ENCODE measurements at regions not wholly inside any gene's neighbourhood (a gene's known extent, or its start where the extent isn't known, plus 50 kb on each side); places are given as distances from the start of the nearest gene placed in this dataset.

DNA sequence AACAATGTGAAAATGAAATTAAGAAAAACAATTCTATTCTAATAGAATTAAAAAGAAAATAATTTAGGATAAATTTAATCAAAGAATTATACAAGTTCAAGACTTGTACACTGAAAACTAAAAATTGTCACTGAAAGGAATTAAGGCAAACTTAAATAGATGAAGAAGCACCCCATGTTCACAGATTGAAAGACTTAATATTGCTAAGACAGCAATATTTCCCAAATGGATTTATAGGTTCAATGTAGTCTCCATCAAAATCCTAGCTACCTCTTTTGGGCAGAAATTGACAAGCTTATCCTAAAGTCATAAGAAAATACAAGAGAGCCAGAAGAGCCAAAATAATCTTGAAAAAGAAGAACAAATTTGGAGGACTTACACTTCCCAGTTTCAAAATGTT, 53.5 kb upstream of the UBE3A start:
- no peak for TF ChIP-seq POLR2AphosphoS5 (IDR thresholded peaks at IDR 0.05)
- TF ChIP-seq, protein P1, sequence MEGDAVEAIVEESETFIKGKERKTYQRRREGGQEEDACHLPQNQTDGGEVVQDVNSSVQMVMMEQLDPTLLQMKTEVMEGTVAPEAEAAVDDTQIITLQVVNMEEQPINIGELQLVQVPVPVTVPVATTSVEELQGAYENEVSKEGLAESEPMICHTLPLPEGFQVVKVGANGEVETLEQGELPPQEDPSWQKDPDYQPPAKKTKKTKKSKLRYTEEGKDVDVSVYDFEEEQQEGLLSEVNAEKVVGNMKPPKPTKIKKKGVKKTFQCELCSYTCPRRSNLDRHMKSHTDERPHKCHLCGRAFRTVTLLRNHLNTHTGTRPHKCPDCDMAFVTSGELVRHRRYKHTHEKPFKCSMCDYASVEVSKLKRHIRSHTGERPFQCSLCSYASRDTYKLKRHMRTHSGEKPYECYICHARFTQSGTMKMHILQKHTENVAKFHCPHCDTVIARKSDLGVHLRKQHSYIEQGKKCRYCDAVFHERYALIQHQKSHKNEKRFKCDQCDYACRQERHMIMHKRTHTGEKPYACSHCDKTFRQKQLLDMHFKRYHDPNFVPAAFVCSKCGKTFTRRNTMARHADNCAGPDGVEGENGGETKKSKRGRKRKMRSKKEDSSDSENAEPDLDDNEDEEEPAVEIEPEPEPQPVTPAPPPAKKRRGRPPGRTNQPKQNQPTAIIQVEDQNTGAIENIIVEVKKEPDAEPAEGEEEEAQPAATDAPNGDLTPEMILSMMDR (IDR thresholded peaks at IDR 0.05) = no peak

Data from transverse colon (tissue), 4 donors.